ENCODE measurements at regions not wholly inside any gene's neighbourhood (a gene's known extent, or its start where the extent isn't known, plus 50 kb on each side); places are given as distances from the start of the nearest gene placed in this dataset.

GRCh38 chr4:148866666-148867065 lies 424.5 kb upstream of the NR3C2 start:
- intact Hi-C loops (cut with DNase I; ENCODE audit: low total_unique reads), result no loop called here
- H3K4me3 ChIP-seq, result no peak overlapping the region
- TF ChIP-seq CTCF (IDR thresholded peaks at IDR 0.05 in 4 of 5, conservative IDR thresholded peaks at IDR 0.05 in 1 of 5), result no peak
- no peak for TF ChIP-seq POLR2A (IDR thresholded peaks at IDR 0.05)
- DNase-seq, result no peak
- ATAC-seq, result no peak
- in situ Hi-C loops (cut with MboI; ENCODE audit: low sequenced_read_pairs in 4 of 4), result no loop called here
- no peak overlapping the region for H3K27ac ChIP-seq
- H3K9me3 ChIP-seq, result no peaks in the 10 kb centered on the region
- no peaks in the 10 kb centered on the region for H3K36me3 ChIP-seq
- no peaks in the 10 kb centered on the region for H3K4me1 ChIP-seq
- no peaks in the 10 kb centered on the region for H3K27me3 ChIP-seq

GRCh38 chr4:148857973-148858534 lies 415.8 kb upstream of the NR3C2 start:
- Histone ChIP-seq H3K27ac (no peak overlapping the region), H3K36me3 (no peaks in the 10 kb centered on the region), H3K9me3 (no peaks in the 10 kb centered on the region), H3K4me1 (no peaks in the 10 kb centered on the region), H3K4me3 (no peak overlapping the region), H3K27me3 (no peaks in the 10 kb centered on the region)
- TF ChIP-seq POLR2A (IDR thresholded peaks at IDR 0.05) (no peak), CTCF (IDR thresholded peaks at IDR 0.05 in 4 of 5, conservative IDR thresholded peaks at IDR 0.05 in 1 of 5) (no peak)
- DNase-seq, result no peak
- intact Hi-C loops (cut with DNase I; ENCODE audit: low total_unique reads), result no loop called here
- ATAC-seq, result no peak
- in situ Hi-C loops (cut with MboI; ENCODE audit: low sequenced_read_pairs in 4 of 4), result no loop called here

GRCh38 chr4:148857239-148857972 lies 415.2 kb upstream of the NR3C2 start:
- in situ Hi-C loops (cut with MboI; ENCODE audit: low sequenced_read_pairs in 4 of 4), result no loop called here
- TF ChIP-seq POLR2A (IDR thresholded peaks at IDR 0.05), result no peak
- no peak for TF ChIP-seq CTCF (IDR thresholded peaks at IDR 0.05 in 4 of 5, conservative IDR thresholded peaks at IDR 0.05 in 1 of 5)
- Histone ChIP-seq H3K27me3 (no peaks in the 10 kb centered on the region), H3K27ac (no peak overlapping the region), H3K4me1 (no peaks in the 10 kb centered on the region), H3K4me3 (no peak overlapping the region), H3K36me3 (no peaks in the 10 kb centered on the region), H3K9me3 (no peaks in the 10 kb centered on the region)
- intact Hi-C loops (cut with DNase I; ENCODE audit: low total_unique reads), result no loop called here
- DNase-seq, result no peak
- ATAC-seq, result no peak

- in situ Hi-C loops (cut with MboI; ENCODE audit: low sequenced_read_pairs in 4 of 4), result no loop called here
- intact Hi-C loops (cut with DNase I; ENCODE audit: low total_unique reads), result no loop called here
- Histone ChIP-seq H3K9me3 (no peaks in the 10 kb centered on the region), H3K4me3 (no peak overlapping the region), H3K27me3 (no peaks in the 10 kb centered on the region), H3K36me3 (no peaks in the 10 kb centered on the region), H3K27ac (no peak overlapping the region), H3K4me1 (peaks cover 4 to 10% of the 10 kb centered on the region in 2 donors)
- TF ChIP-seq POLR2A (IDR thresholded peaks at IDR 0.05) (no peak), CTCF (IDR thresholded peaks at IDR 0.05 in 4 of 5, conservative IDR thresholded peaks at IDR 0.05 in 1 of 5) (no peak)
- no peak for ATAC-seq
- no peak for DNase-seq
These were observed 412.0 kb upstream of the NR3C2 start for GRCh38 chr4:148854203-148854602.

Data from gastrocnemius medialis (tissue), 4 donors.